ENCODE measurements at regions not wholly inside any gene's neighbourhood (a gene's known extent, or its start where the extent isn't known, plus 50 kb on each side); places are given as distances from the start of the nearest gene placed in this dataset.

- BruUV-seq (replicated peaks): no TSS peak
- no peaks in the 10 kb centered on the region for H3K9me1 ChIP-seq (ENCODE audit: control insufficient read depth, insufficient read depth, low read length)
- ATAC-seq (no peak), DNase-seq (ENCODE audit: extremely low read depth in 1 of 4, low spot score in 3 of 4) (no peak), FAIRE-seq (no peak)
- intact Hi-C loops (cut with micrococcal nuclease) (no loop called here), in situ Hi-C loops (cut with MboI) (no loop called here)
- H3K36me3 ChIP-seq (ENCODE audit: control insufficient read depth, insufficient read depth, low read length): no peaks in the 10 kb centered on the region
- H3K79me2 ChIP-seq (ENCODE audit: control insufficient read depth, insufficient read depth, low read length): no peaks in the 10 kb centered on the region
- no peak overlapping the region for H3K4me3 ChIP-seq
- POLR2A ChIA-PET: no interaction called here
- TF ChIP-seq CBFA2T2 (conservative IDR thresholded peaks at IDR 0.05) (no peak), PYGO2 (tag; IDR thresholded peaks at IDR 0.05) (no peak), ARID2 (IDR thresholded peaks at IDR 0.05) (no peak), KHSRP (IDR thresholded peaks at IDR 0.05) (no peak), MCM5 (IDR thresholded peaks at IDR 0.05; ENCODE audit: low read depth) (no peak), ZEB2 (IDR thresholded peaks at IDR 0.05) (no peak), CUX1 (CRISPR knock-in tag; IDR thresholded peaks at IDR 0.05) (no peak), NR2C1 (IDR thresholded peaks at IDR 0.05) (no peak), NR2C1 (tag; IDR thresholded peaks at IDR 0.05) (no peak), MTA3 (IDR thresholded peaks at IDR 0.05; ENCODE audit: borderline replicate concordance) (no peak), RHOXF2B (CRISPR knock-in tag; conservative IDR thresholded peaks at IDR 0.05) (no peak), ZNF23 (CRISPR knock-in tag; IDR thresholded peaks at IDR 0.05) (no peak)
- peaks cover 13 to 40% of the 10 kb centered on the region in 2 experiments; a peak in 3 of 5 replicates for H3K27me3 ChIP-seq (ENCODE audit: control insufficient read depth in 2 of 2, insufficient read depth in 2 of 2, low read length in 2 of 2)
- no peak overlapping the region for H3K4me2 ChIP-seq (ENCODE audit: insufficient read depth, low read length)
- H3K4me1 ChIP-seq (replicated peaks in 1 of 2; ENCODE audit: control insufficient read depth in 2 of 2, insufficient read depth in 2 of 2, low read length in 2 of 2): no peaks in the 10 kb centered on the region
- H4K20me1 ChIP-seq (replicated peaks; ENCODE audit: control insufficient read depth, insufficient read depth, low read length): peaks cover 2% of the 10 kb centered on the region; the same call in 1 of the 2 replicates
- no peak overlapping the region for H3K27ac ChIP-seq (ENCODE audit: extremely low read depth, low read depth, low read length)
- CTCF ChIA-PET (ENCODE audit: low intra/inter-chr PET ratio): no interaction called here
- H3K9me3 ChIP-seq (replicated peaks; ENCODE audit: control insufficient read depth, insufficient read depth, low read depth, low read length): no peaks in the 10 kb centered on the region
- no peak overlapping the region for H2AFZ ChIP-seq (ENCODE audit: low read depth, low read length)
- H3K9ac ChIP-seq (ENCODE audit: insufficient read depth in 1 of 2, low read depth in 2 of 2, low read length in 2 of 2): no peak overlapping the region
- WGBS (ENCODE audit: insufficient coverage, low coverage, missing lambda C conversion rate): 1% methylated on average over 5 of the region's 5 CpGs
These were observed 218.5 kb upstream of the RPL38 start for GRCh38 chr17:73984941-73985340.
